ENCODE measurements at regions not wholly inside any gene's neighbourhood (a gene's known extent, or its start where the extent isn't known, plus 50 kb on each side); places are given as distances from the start of the nearest gene placed in this dataset.
"Not testable (repeated sequence)": the region's sequence is repeated elsewhere in the genome, so short reads cannot be mapped to it uniquely, and the experiment has no call there.

DNA sequence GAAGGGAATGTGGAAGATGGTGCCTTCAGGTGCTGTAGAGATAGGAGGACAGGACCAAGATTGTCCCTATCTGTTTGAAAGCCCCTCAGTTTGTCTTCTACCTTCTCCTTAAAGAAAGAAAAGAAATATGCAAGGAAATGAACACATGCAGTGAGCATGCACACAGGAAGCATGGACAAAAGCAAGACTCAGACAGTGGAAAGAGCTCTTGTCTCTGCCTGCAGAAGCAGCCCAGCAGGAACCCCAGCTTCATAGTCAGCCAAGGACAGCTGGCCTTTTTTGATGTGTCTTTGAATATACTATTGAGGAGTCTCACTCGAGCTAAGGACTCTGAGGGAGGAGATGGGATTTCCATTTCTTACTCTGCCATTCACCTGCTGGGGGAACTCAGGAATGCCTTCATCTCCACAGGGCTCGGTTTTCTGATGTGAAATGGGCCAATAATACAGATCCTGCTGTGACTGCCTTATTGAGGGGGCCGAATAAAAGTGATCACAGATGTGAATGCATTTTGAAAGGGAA, 132.5 kb upstream of the ADRA1B start:
- DNase-seq (ENCODE audit: low read depth in 2 of 2) = no peak

- no peak for DNase-seq (ENCODE audit: low read depth in 2 of 2)
Observed at GRCh38 chr5:159784993-159785392, 131.3 kb upstream of the ADRA1B start.

- no peak for DNase-seq (ENCODE audit: low read depth in 2 of 2)
Observed at GRCh38 chr5:159785656-159786055, 130.6 kb upstream of the ADRA1B start.

DNA sequence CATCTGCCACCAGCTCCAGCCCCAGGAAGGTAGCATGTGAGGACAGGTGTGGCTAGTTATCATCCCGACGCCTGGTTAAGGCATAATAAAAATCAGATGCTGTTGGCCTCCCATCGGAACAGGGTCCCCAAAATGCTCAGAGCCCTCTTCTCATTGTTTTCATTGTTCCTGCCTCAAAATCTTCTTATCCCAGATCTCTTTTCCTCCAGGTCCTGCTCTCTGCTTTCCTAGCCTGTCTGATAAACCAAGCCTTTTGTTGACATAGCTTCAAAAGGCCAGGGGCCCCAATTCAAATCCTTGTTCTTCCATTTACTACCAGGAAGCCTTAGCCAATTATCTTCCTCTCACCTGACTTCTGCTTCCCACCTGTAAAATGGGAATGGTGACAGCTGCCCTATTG, 130.1 kb upstream of the ADRA1B start:
- DNase-seq (ENCODE audit: low read depth in 2 of 2) = no peak

GRCh38 chr5:159786901-159787691, 129.2 kb upstream of the ADRA1B start:
- DNase-seq (ENCODE audit: low read depth in 2 of 2) = no peak

- DNase-seq (ENCODE audit: low read depth in 2 of 2) = no peak
Observed at GRCh38 chr5:159787837-159788236, 128.4 kb upstream of the ADRA1B start.

GRCh38 chr5:159788835-159789331, 127.4 kb upstream of the ADRA1B start:
- no peak for DNase-seq (ENCODE audit: low read depth in 2 of 2)

- DNase-seq (ENCODE audit: low read depth in 2 of 2) = no peak
Observed at GRCh38 chr5:159792180-159792579, 124.1 kb upstream of the ADRA1B start.

- no peak for DNase-seq (ENCODE audit: low read depth in 2 of 2)
Observed at GRCh38 chr5:159797261-159797970, 118.9 kb upstream of the ADRA1B start.

- DNase-seq (ENCODE audit: low read depth in 2 of 2) = no peak
Observed at GRCh38 chr5:159799701-159800100, 116.6 kb upstream of the ADRA1B start.

DNA sequence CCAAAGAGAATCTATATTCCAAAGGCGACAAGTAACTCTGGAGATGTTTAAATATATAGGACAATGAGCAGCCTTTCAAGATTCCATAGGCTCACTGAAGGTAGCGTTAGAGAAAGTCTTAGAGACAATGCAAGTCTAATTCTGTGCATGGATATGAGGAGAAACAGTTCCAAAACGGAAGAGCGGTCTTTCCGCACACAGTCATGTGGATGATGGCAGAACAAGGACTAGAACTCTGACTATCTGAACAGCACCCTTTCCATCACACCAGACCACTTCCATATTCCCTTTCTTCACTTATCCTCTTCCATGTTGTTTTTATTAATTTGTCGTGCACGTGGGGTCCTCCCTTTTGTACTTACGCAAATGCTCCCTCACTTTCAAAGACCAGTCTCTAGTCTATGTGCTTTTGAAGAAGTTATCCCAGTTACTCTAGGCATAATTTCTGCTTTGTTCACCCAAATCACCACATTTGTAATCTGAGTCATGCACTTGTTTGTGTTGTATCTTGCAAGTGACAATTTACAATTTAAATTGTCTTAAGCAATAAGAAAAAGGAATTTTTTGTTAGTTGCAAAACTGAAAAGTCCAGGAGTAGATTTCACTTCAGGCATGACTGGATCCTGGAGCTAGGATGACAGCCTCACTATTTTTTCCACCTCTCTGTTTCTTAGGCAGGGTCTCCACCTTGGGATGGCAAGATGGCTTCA, 116.0 kb upstream of the ADRA1B start:
- no peak for DNase-seq (ENCODE audit: low read depth in 2 of 2)

DNA sequence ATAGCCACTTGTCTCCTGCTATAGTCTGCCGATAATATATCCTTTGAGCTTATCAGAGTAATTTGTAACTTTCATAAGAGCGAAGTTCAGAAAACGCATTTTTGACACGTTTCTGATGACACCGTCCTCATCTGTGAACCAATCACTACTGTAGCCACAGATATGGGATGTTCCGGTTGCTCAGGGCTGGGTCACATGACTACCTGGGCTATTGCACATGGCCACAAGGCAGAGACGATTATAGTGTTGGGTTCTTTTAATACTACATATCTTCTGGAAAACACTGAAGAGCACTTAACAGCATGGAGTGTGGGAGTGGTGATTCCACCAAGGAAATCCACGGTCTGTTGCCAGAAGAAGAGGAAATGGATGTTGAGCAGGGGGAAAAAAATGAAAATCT, 115.0 kb upstream of the ADRA1B start:
- no peak for DNase-seq (ENCODE audit: low read depth in 2 of 2)

- no peak for DNase-seq (ENCODE audit: low read depth in 2 of 2)
Observed at GRCh38 chr5:159802661-159803060, 113.6 kb upstream of the ADRA1B start.

DNA sequence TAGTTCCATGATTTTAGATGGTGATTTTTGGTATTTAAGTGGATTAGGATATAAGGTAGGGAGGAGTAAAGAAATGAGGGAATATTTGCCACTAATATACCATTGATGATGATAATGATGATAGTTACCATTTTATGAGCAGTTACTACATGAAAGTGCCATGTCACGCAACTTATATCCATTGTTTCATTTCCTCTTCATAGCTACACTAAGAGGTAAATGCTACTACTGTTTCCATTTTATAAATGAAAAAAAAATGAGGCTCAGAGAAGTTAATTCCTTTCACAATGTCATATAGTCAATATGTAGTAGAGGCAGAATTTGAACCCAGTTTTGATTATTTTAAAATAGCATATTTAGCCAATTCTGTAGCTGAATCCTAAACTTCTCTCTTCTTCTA, 112.2 kb upstream of the ADRA1B start:
- DNase-seq (ENCODE audit: low read depth in 2 of 2) = no peak

- DNase-seq (ENCODE audit: low read depth in 2 of 2) = no peak
Observed at GRCh38 chr5:159805021-159805420, 111.3 kb upstream of the ADRA1B start.

DNA sequence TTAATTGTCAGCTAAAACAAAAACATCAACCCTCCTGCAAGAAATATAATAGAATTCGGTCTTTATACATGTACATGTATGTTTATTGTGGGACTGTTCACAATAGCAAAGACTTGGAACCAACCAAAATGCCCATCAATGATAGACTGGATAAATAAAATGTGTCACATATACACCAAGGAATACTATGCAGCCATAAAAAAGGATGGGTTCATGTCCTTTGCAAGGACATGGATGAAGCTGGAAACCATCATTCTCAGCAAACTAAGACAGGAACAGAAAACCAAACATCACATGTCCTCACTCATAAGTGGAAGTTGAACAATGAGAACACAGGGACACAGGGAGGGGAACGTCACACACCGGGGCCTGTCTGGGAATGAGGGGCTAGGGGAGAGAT, 109.1 kb upstream of the ADRA1B start:
- not testable (repeated sequence) for DNase-seq (ENCODE audit: low read depth in 2 of 2)

DNA sequence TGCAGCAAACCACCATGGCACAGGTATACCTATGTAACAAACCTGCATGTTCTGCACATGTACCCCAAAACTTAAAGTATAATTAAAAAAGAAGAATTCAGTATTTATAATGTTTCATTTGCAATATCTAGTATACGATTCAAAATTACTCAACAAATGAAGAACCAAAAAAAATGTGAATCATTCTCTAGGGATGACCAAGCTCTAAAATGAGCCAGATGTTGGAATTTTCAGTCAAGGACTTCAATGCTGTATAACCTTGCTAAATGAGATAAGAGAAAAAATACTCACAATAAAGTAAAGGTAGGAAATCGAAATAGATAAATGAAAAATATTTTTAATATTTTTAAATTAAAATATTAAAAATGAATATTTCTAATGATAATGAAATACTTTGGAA, 108.7 kb upstream of the ADRA1B start:
- DNase-seq (ENCODE audit: low read depth in 2 of 2) = no peak

GRCh38 chr5:159811712-159812111, 104.6 kb upstream of the ADRA1B start:
- no peak for DNase-seq (ENCODE audit: low read depth in 2 of 2)

DNA sequence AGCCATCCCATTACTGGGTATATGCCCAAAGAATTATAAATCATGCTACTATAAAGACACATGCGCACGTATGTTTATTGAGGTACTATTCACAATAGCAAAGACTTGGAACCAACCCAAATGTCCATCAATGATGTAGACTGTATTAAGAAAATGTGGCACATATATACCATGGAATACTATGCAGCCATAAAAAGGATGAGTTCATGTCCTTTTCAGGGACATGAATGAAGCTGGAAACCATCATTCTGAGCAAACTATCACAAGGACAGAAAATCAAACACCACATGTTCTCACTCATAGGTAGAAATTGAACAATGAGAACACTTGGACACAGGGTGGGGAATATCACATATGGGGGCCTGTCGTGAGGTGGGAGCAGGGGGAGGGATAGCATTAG, 103.5 kb upstream of the ADRA1B start:
- not testable (repeated sequence) for DNase-seq (ENCODE audit: low read depth in 2 of 2)

DNA sequence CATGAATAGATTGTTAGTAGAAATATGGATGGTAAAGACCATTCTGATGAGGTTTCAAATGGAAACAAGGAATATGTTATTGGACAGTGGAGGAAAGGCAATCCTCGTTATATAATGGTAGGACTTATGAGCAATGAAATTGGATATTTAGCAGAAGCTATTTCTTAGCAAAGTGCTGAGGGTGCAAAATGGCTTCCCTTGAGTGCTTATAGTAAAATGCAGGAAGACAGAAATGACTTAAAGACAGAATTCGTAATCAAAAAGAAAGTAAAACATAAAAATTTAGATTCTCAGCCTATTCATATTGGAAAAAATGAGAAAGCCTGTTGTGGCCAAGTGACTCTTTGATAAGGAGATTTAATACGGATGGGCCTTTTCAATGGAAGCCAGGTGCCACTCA, 102.1 kb upstream of the ADRA1B start:
- no peak for DNase-seq (ENCODE audit: low read depth in 2 of 2)

GRCh38 chr5:159814805-159815585, 101.3 kb upstream of the ADRA1B start:
- DNase-seq (ENCODE audit: low read depth in 2 of 2) = no peak
